ENCODE measurements at regions not wholly inside any gene's neighbourhood (a gene's known extent, or its start where the extent isn't known, plus 50 kb on each side); places are given as distances from the start of the nearest gene placed in this dataset.

GRCh38 chr2:205937211-205937610 lies 148.8 kb downstream of the INO80D start:
- no peak for TF ChIP-seq ELF4 (IDR thresholded peaks at IDR 0.05)
- TF ChIP-seq NFRKB (IDR thresholded peaks at IDR 0.05): no peak
- TF ChIP-seq PKNOX1 (IDR thresholded peaks at IDR 0.05): no peak
- TF ChIP-seq ZNF384 (IDR thresholded peaks at IDR 0.05): no peak
- TF ChIP-seq LEF1 (IDR thresholded peaks at IDR 0.05; ENCODE audit: borderline replicate concordance): no peak
- no peak for TF ChIP-seq FOXM1 (IDR thresholded peaks at IDR 0.05; ENCODE audit: borderline replicate concordance)
- TF ChIP-seq HDGF (IDR thresholded peaks at IDR 0.05; ENCODE audit: borderline replicate concordance): no peak
- TF ChIP-seq BHLHE40 (IDR thresholded peaks at IDR 0.05; ENCODE audit: borderline replicate concordance): no peak
- no peak for TF ChIP-seq L3MBTL2 (conservative IDR thresholded peaks at IDR 0.05)
- no peak for TF ChIP-seq SP1 (IDR thresholded peaks at IDR 0.05)
- no peak for TF ChIP-seq SUZ12 (IDR thresholded peaks at IDR 0.05)
- no peak for TF ChIP-seq FOXK2 (IDR thresholded peaks at IDR 0.05)
- no peak for TF ChIP-seq FOXA1 (IDR thresholded peaks at IDR 0.05)
- TF ChIP-seq TARDBP (IDR thresholded peaks at IDR 0.05): no peak
- TF ChIP-seq ARNT (IDR thresholded peaks at IDR 0.05): no peak
- ChIA-PET CTCF (interaction anchor here (0.6 to 4.4 kb wide), 3 partner anchors 11 to 322 kb away, joined by 3 to 19 read pairs (median 13); no protein-coding TSS in a partner anchor), POLR2A (no interaction called here)
- DNase-seq (ENCODE audit: extremely low spot score): no peak

DNA sequence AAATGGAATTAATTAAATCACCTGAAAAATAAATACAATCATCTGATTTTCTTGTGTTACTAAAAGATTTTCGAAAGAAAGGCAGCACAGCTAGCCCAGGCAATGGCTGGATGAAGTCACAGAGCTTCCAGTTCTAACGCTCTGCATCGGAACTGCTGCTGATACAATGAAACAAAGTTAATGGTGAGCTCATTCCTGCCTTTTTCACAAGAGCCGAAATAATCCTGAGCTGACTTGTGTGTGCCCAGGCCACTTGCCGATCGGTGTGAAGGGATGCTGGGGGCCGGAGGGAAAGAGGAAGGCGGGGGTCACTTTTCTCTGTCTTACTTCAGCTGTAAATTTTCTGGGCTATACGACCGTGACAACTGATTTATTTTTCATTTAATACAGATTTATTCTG lies 149.5 kb downstream of the INO80D start:
- no peak for TF ChIP-seq ZNF384 (IDR thresholded peaks at IDR 0.05)
- no peak for TF ChIP-seq FOXA1 (IDR thresholded peaks at IDR 0.05)
- no peak for TF ChIP-seq ELF4 (IDR thresholded peaks at IDR 0.05)
- no peak for TF ChIP-seq FOXM1 (IDR thresholded peaks at IDR 0.05; ENCODE audit: borderline replicate concordance)
- no peak for TF ChIP-seq NFRKB (IDR thresholded peaks at IDR 0.05)
- TF ChIP-seq SUZ12 (IDR thresholded peaks at IDR 0.05): no peak
- TF ChIP-seq ARNT (IDR thresholded peaks at IDR 0.05): no peak
- TF ChIP-seq CTBP1 (IDR thresholded peaks at IDR 0.05; ENCODE audit: borderline replicate concordance): no peak
- no peak for TF ChIP-seq BHLHE40 (IDR thresholded peaks at IDR 0.05; ENCODE audit: borderline replicate concordance)
- no peak for TF ChIP-seq HDGF (IDR thresholded peaks at IDR 0.05; ENCODE audit: borderline replicate concordance)
- no peak for TF ChIP-seq TARDBP (IDR thresholded peaks at IDR 0.05)
- TF ChIP-seq LEF1 (IDR thresholded peaks at IDR 0.05; ENCODE audit: borderline replicate concordance): no peak
- no peak for TF ChIP-seq SP1 (IDR thresholded peaks at IDR 0.05)
- TF ChIP-seq FOXK2 (IDR thresholded peaks at IDR 0.05): no peak
- TF ChIP-seq PKNOX1 (IDR thresholded peaks at IDR 0.05): no peak
- TF ChIP-seq L3MBTL2 (conservative IDR thresholded peaks at IDR 0.05): no peak

DNA sequence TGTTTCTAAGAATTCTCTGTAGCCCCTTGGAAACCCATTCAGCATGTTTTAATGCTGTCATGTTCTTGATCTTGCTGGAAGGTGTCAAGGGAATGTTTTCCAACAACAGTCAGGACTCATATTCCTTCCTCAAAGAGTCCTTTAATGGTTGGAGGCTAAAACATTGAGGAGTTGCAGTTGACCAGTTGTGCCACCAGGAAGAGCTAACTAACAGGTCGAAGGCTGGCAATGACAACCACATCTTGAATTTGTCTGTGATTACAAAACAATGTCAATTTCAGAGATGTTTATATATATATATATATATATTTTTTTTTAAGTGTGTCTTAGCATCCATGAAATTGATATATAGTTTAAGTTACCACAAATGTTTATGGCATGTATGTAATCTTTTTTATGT lies 151.5 kb downstream of the INO80D start:
- POLR2A ChIA-PET: no interaction called here
- TF ChIP-seq FOXM1 (IDR thresholded peaks at IDR 0.05; ENCODE audit: borderline replicate concordance) (no peak), SP1 (IDR thresholded peaks at IDR 0.05) (no peak), FOXA1 (IDR thresholded peaks at IDR 0.05) (no peak), LEF1 (IDR thresholded peaks at IDR 0.05; ENCODE audit: borderline replicate concordance) (no peak), SUZ12 (IDR thresholded peaks at IDR 0.05) (no peak), NFRKB (IDR thresholded peaks at IDR 0.05) (no peak)
- CTCF ChIA-PET: interaction anchor here (0.8 to 4.4 kb wide), 2 partner anchors 9 to 14 kb away, joined by 3 to 19 read pairs; no protein-coding TSS in a partner anchor
- DNase-seq (ENCODE audit: extremely low spot score): no peak

More for the DNA sequence above, 149.5 kb downstream of the INO80D start:
- no peak for DNase-seq (ENCODE audit: extremely low spot score)
- POLR2A ChIA-PET: no interaction called here
- CTCF ChIA-PET: interaction anchor here (2.9 to 4.4 kb wide), 2 partner anchors 11 to 12 kb away, joined by 13 to 19 read pairs; no protein-coding TSS in a partner anchor

GRCh38 chr2:205932861-205933260 lies 153.1 kb downstream of the INO80D start:
- DNase-seq (ENCODE audit: extremely low spot score): no peak
- POLR2A ChIA-PET: no interaction called here
- CTCF ChIA-PET: no interaction called here
- TF ChIP-seq HDGF (IDR thresholded peaks at IDR 0.05; ENCODE audit: borderline replicate concordance) (no peak), ARNT (IDR thresholded peaks at IDR 0.05) (no peak), LEF1 (IDR thresholded peaks at IDR 0.05; ENCODE audit: borderline replicate concordance) (no peak), FOXM1 (IDR thresholded peaks at IDR 0.05; ENCODE audit: borderline replicate concordance) (no peak), TARDBP (IDR thresholded peaks at IDR 0.05) (no peak), FOXA1 (IDR thresholded peaks at IDR 0.05) (no peak), ZNF384 (IDR thresholded peaks at IDR 0.05) (no peak), BHLHE40 (IDR thresholded peaks at IDR 0.05; ENCODE audit: borderline replicate concordance) (no peak), PKNOX1 (IDR thresholded peaks at IDR 0.05) (no peak), FOXK2 (IDR thresholded peaks at IDR 0.05) (no peak), NFRKB (IDR thresholded peaks at IDR 0.05) (no peak), L3MBTL2 (conservative IDR thresholded peaks at IDR 0.05) (no peak), SP1 (IDR thresholded peaks at IDR 0.05) (no peak), CTBP1 (IDR thresholded peaks at IDR 0.05; ENCODE audit: borderline replicate concordance) (no peak), ELF4 (IDR thresholded peaks at IDR 0.05) (no peak)

GRCh38 chr2:205931388-205931787 lies 154.6 kb downstream of the INO80D start:
- ChIA-PET POLR2A (no interaction called here), CTCF (no interaction called here)
- TF ChIP-seq ZNF384 (IDR thresholded peaks at IDR 0.05) (no peak), FOXM1 (IDR thresholded peaks at IDR 0.05; ENCODE audit: borderline replicate concordance) (no peak), NFRKB (IDR thresholded peaks at IDR 0.05) (no peak), BHLHE40 (IDR thresholded peaks at IDR 0.05; ENCODE audit: borderline replicate concordance) (no peak), LEF1 (IDR thresholded peaks at IDR 0.05; ENCODE audit: borderline replicate concordance) (no peak), SP1 (IDR thresholded peaks at IDR 0.05) (no peak)
- no peak for DNase-seq (ENCODE audit: extremely low spot score)

DNA sequence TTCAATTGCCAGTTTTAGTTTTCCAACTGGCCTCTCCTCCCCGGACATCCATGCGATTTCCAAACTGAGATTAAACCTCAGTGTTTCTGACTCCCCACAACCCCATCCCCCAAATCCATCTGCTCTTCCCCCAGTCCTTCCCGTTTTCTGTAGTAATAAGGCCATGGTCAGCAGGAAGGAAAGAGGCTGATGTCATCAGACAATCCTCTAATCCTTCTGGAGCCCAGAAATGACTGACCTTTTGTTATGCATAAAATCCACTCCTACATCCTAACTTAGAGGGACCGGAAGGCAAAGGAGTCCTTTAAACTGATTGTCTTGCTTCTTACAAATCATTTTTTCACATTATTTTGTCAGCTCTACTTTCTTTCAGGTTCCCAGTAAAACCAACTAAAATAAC lies 155.8 kb downstream of the INO80D start:
- TF ChIP-seq HDGF (IDR thresholded peaks at IDR 0.05; ENCODE audit: borderline replicate concordance) (no peak), PKNOX1 (IDR thresholded peaks at IDR 0.05) (no peak), FOXM1 (IDR thresholded peaks at IDR 0.05; ENCODE audit: borderline replicate concordance) (no peak), SP1 (IDR thresholded peaks at IDR 0.05) (no peak), TARDBP (IDR thresholded peaks at IDR 0.05) (no peak), SUZ12 (IDR thresholded peaks at IDR 0.05) (no peak), ELF4 (IDR thresholded peaks at IDR 0.05) (no peak), FOXK2 (IDR thresholded peaks at IDR 0.05) (no peak), NFRKB (IDR thresholded peaks at IDR 0.05) (no peak), FOXA1 (IDR thresholded peaks at IDR 0.05) (no peak), CTBP1 (IDR thresholded peaks at IDR 0.05; ENCODE audit: borderline replicate concordance) (no peak), L3MBTL2 (conservative IDR thresholded peaks at IDR 0.05) (no peak), LEF1 (IDR thresholded peaks at IDR 0.05; ENCODE audit: borderline replicate concordance) (no peak)
- POLR2A ChIA-PET: no interaction called here
- no peak for DNase-seq (ENCODE audit: extremely low spot score)
- CTCF ChIA-PET: interaction anchor here (0.7 to 0.9 kb wide), 2 partner anchors 15 to 18 kb away, joined by 3 read pairs; no protein-coding TSS in a partner anchor
